ENCODE measurements at regions not wholly inside any gene's neighbourhood (a gene's known extent, or its start where the extent isn't known, plus 50 kb on each side); places are given as distances from the start of the nearest gene placed in this dataset.

- in situ Hi-C loops (cut with HindIII; ENCODE audit: low pct_unique_long_range_greater_than_20kb, low sequenced_read_pairs) = no loop called here
- DNase-seq (ENCODE audit: low read depth in 1 of 2, low spot score in 1 of 2) = no peak
- TF ChIP-seq JUND (IDR thresholded peaks at IDR 0.05; ENCODE audit: low read depth) = no peak
Measured at GRCh38 chr16:85162478-85163277, 50.4 kb upstream of the CIBAR2 start.

- no peak for DNase-seq (ENCODE audit: low read depth in 1 of 2, low spot score in 1 of 2)
- TF ChIP-seq JUND (IDR thresholded peaks at IDR 0.05; ENCODE audit: low read depth) = no peak
- in situ Hi-C loops (cut with HindIII; ENCODE audit: low pct_unique_long_range_greater_than_20kb, low sequenced_read_pairs) = no loop called here
Measured at GRCh38 chr16:85163278-85164112, 51.2 kb upstream of the CIBAR2 start.

GRCh38 chr16:85164431-85164830, 52.2 kb upstream of the CIBAR2 start:
- in situ Hi-C loops (cut with HindIII; ENCODE audit: low pct_unique_long_range_greater_than_20kb, low sequenced_read_pairs) = no loop called here
- no peak for TF ChIP-seq JUND (IDR thresholded peaks at IDR 0.05; ENCODE audit: low read depth)
- no peak for DNase-seq (ENCODE audit: low read depth in 1 of 2, low spot score in 1 of 2)

GRCh38 chr16:85164838-85165516, 52.7 kb upstream of the CIBAR2 start:
- TF ChIP-seq JUND (IDR thresholded peaks at IDR 0.05; ENCODE audit: low read depth) = no peak
- no peak for DNase-seq (ENCODE audit: low read depth in 1 of 2, low spot score in 1 of 2)
- in situ Hi-C loops (cut with HindIII; ENCODE audit: low pct_unique_long_range_greater_than_20kb, low sequenced_read_pairs) = no loop called here

- DNase-seq (ENCODE audit: low read depth in 1 of 2, low spot score in 1 of 2) = no peak
- TF ChIP-seq JUND (IDR thresholded peaks at IDR 0.05; ENCODE audit: low read depth) = no peak
- in situ Hi-C loops (cut with HindIII; ENCODE audit: low pct_unique_long_range_greater_than_20kb, low sequenced_read_pairs) = no loop called here
Measured at GRCh38 chr16:85165781-85166180, 53.5 kb upstream of the CIBAR2 start.

GRCh38 chr16:85166281-85166680, 54.0 kb upstream of the CIBAR2 start:
- in situ Hi-C loops (cut with HindIII; ENCODE audit: low pct_unique_long_range_greater_than_20kb, low sequenced_read_pairs) = no loop called here
- DNase-seq (ENCODE audit: low read depth in 1 of 2, low spot score in 1 of 2) = no peak
- TF ChIP-seq JUND (IDR thresholded peaks at IDR 0.05; ENCODE audit: low read depth) = no peak

GRCh38 chr16:85166699-85167588, 54.7 kb upstream of the CIBAR2 start:
- no peak for TF ChIP-seq JUND (IDR thresholded peaks at IDR 0.05; ENCODE audit: low read depth)
- DNase-seq (ENCODE audit: low read depth in 1 of 2, low spot score in 1 of 2) = no peak
- in situ Hi-C loops (cut with HindIII; ENCODE audit: low pct_unique_long_range_greater_than_20kb, low sequenced_read_pairs) = no loop called here

- in situ Hi-C loops (cut with HindIII; ENCODE audit: low pct_unique_long_range_greater_than_20kb, low sequenced_read_pairs) = no loop called here
- DNase-seq (ENCODE audit: low read depth in 1 of 2, low spot score in 1 of 2) = no peak
- TF ChIP-seq JUND (IDR thresholded peaks at IDR 0.05; ENCODE audit: low read depth) = no peak
Measured at GRCh38 chr16:85167589-85168537, 55.6 kb upstream of the CIBAR2 start.

GRCh38 chr16:85168732-85169256, 56.5 kb upstream of the CIBAR2 start:
- in situ Hi-C loops (cut with HindIII; ENCODE audit: low pct_unique_long_range_greater_than_20kb, low sequenced_read_pairs) = no loop called here
- DNase-seq (ENCODE audit: low read depth in 1 of 2, low spot score in 1 of 2) = peak; percentile 59 to 88
- no peak for TF ChIP-seq JUND (IDR thresholded peaks at IDR 0.05; ENCODE audit: low read depth)

GRCh38 chr16:85169333-85170065, 57.2 kb upstream of the CIBAR2 start:
- peak in 1 of 2 experiments; percentile 77 for DNase-seq (ENCODE audit: low read depth in 1 of 2, low spot score in 1 of 2)
- in situ Hi-C loops (cut with HindIII; ENCODE audit: low pct_unique_long_range_greater_than_20kb, low sequenced_read_pairs) = no loop called here
- no peak for TF ChIP-seq JUND (IDR thresholded peaks at IDR 0.05; ENCODE audit: low read depth)

Data from T47D (cell line).